ENCODE measurements at regions not wholly inside any gene's neighbourhood (a gene's known extent, or its start where the extent isn't known, plus 50 kb on each side); places are given as distances from the start of the nearest gene placed in this dataset.
"Not testable (repeated sequence)": the region's sequence is repeated elsewhere in the genome, so short reads cannot be mapped to it uniquely, and the experiment has no call there.

DNA sequence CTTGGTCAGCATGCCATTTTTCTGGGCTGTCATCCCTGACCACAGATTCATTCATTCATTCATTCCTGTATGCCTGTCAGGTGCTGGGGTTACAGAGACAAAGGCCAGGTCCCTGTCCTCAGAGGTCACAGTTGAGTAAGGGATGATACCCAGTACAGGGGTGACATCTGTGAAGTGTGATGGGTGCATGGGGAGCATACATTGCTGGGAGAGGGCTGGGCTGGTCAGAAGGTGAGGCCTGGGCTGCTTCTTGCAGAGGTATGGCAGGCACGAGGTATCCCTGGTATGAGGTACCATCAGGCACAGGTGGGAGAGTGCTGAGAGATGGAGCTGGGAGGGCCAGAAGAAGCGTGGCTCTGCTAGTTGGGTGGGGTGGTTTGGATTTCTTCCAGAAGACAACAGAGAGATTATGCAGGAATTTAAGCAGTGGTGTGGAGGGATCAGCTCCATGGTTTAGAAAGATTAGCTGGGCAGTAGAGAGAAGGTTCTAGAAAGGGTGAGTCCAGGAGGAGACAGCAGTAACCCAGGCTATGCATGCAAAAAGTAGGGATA is 181.9 kb upstream of the HAAO start:
- no peak for DNase-seq (ENCODE audit: low read depth)

DNA sequence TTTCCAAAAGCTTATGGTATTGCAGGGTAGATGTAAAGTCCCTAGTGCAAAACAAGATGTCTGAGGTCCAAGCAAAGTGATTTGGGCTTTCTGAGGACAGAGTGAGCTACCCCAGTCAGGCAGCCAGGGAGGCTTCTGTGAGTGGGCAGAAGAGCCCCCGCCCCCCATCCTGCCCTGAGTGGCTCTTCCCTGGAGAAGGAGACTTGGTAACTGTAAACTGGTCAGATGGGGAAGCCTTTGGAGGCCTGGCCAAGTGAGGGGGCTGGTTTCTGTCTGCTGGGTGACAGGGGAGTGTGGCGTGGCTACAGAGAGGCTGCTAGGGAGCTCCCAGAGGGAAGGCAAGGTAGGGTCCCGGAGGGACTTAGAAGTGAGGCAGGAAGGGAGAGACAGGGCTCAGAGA is 181.3 kb upstream of the HAAO start:
- no peak for DNase-seq (ENCODE audit: low read depth)

DNA sequence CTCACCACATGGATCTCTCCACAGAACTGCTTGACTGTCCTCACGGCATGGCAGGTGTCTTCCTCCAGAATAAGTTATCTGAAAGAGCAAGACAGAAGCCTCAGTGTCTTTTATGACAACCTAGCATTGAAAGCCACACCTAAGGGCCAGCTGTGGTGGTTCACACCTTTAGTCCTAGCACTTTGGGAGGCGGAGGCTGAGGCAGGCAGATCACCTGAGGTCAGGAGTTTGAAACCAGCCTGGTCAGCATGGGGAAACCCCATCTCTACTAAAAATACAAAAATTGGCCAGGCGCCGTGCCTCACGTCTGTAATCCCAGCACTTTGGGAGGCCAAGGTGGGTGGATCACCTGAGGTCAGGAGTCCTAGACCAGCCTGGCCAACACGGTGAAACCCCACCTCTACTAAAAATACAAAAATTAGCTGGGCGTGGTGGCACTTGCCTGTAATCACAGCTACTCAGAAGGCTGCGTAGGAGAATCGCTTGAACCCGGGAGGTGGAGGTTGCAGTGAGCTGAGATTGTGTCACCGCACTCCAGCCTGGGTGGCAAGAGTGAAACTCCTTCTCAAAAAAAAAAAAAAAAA is 180.6 kb upstream of the HAAO start:
- not testable (repeated sequence) for DNase-seq (ENCODE audit: low read depth)

DNA sequence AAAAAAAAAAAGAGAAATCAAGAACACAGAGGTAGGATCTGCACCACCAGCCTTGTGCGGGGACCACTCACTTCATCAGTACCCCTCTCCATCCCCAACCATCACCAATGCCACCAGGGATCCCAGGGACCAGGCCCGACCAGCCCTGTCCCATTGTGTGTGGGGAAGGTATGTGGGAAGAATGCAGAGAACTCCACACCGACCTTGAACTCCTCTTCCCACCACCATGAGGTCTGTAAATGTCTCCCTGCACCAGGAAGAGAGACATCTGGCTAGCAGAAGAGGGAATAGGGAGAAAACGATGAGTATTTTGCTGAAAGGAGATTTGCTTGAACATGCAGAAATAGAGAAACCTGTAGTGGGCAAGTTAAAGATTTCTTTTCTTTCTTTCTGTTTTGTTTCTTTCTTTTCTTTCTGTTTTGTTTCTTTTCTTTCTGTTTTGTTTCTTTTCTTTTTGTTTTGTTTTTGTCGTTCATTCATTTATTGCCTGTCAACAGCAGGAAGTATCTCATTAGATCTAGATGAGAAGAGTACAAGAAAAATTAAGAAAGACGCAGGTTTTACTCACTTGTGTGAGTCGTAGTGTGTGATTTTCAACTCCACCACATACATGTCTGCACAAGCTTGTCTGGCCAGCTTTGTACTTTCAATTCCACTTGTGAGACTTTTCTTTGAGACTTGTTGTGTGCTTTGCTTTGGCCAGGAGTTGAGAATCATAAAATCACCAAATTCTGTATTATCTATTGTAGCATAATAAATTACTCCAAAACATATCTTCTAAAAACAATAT is 179.8 kb upstream of the HAAO start:
- peak; percentile 33 for DNase-seq (ENCODE audit: low read depth)

DNA sequence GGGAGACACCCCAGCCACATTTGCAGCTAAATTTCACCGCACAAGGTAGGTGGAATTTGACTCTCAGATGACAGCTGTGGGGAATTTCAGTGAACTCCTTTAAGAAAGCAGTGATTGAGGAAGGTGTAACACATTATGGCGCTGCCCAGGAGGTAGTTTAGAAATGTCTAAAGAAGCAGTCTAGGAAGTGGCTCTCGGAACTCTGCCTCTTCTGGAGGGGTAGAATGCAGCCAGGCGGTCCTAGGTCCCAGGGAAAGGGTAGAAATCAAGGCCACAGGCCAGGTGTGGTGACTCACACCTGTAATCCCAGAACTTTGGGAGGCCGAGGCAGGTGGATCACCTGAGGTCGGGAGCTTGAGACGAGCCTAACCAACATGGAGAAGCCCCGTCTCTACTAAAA is 179.0 kb upstream of the HAAO start:
- DNase-seq (ENCODE audit: low read depth) = no peak

DNA sequence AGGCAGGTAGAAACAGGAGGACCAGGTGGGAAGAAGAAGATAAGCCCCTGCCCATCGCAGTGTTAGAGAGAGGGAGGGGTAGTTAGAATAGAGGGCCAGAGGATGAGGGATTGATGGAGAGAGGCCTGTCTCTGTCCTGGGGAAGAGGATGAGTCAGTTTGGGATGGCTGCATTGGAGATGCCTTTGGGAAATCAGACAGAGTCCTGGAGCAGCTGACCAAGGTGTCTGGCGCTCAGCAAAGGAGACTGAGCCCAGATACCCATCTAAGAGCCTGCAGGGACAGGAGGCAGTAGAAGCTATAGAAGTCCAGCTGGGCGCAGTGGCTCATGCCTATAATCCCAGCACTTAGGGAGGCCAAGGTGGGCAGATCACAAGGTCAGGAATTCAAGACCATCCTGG is 177.8 kb upstream of the HAAO start:
- DNase-seq (ENCODE audit: low read depth) = no peak

DNA sequence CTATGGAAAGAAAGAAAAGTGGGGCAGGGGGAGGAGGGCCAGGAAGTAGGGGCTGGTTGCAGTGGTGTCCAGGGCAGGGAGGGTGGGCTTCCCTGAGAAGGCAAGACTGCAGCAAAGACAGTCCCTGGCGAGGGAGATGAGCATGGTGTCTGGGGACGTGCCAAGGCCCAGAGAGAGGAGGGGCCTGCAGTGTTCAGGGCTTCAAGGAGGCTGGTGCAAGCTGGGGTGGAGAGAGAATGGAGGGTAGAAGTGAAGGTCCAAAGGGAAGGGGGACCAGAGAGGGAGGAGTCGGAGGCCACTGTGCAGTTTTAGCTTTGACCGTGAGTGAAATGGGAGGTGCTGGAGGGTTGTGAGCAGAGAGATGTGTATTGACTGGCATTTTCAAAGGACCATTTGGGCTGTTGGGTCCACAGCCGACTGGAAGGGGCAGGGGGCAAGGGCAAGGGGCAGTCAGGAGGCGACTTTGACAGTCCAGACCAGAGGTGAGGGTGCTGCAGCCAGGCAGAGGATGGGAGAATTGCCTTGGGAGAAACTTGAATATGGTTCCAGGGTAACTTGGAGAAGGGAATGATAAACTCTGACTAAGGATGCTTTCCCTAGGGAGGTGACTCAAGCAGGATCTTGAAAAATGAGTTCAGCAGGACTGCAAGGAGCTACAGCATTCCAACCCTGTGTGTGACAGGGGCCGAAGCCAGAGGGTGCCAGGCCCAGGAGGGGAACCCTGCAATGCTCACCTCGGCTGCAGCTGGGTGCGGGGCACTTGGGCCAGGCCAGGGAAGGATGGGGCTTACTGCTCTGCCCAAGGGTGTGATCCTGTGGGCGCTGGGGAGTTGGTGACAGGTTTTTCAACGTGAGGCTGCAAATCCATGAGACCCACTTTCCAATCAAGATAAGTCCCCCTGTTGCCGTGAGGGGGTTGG is 177.1 kb upstream of the HAAO start:
- DNase-seq (ENCODE audit: low read depth) = peak; percentile 66

DNA sequence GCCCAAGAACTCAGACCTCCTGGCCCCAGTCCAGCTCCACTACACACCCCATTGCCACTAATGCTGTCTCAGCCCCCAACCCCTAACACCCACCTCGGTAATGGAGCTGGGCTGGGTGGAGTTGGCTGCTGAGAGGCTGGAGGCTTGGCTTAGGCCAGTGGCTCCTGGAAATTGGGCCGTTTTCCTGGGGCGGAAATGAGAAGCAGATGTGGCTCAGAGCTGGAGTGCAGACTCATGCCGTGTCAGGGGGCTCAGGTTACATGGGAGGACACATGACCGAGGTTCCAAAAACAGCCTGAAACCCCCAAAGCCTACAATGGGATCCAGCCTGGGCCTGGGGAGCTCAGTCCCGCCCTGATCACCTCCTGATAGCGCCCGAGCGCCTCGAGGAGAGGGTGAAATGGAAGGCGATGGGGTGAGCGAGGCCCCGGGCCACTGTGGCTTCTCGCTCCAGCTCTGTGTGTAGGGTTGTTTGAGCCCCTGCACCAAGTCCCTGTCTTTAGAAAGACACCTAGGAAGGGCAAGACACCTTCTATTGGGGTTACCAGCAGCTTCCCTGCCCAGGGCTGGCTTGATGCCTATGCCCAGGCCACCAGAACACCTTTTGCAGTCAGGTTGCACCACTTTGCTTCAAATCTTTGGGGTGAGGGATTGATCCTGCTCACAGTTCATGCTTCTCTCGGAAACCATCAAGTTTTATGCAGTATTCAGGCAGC is 175.7 kb upstream of the HAAO start:
- no peak for DNase-seq (ENCODE audit: low read depth)

DNA sequence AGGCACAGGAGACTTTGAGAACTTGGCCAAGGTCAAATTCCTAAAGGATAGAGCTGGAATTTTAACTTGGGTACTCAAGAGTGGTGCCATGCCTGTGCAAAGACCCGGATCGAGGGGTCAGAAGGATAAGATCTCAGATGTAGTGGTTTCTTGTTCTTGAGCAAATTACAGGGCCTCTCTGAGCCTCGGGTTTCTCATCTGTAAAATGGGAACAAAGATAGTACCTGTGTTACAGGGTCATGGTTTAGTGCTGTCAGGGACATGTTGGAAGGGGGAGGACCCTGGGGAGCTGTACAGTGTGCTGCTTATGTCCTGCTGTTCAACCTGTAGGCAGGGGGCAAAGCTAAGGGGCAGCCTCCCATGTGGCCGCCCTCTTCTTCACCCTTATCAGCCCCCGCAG is 173.5 kb upstream of the HAAO start:
- DNase-seq (ENCODE audit: low read depth) = no peak

DNA sequence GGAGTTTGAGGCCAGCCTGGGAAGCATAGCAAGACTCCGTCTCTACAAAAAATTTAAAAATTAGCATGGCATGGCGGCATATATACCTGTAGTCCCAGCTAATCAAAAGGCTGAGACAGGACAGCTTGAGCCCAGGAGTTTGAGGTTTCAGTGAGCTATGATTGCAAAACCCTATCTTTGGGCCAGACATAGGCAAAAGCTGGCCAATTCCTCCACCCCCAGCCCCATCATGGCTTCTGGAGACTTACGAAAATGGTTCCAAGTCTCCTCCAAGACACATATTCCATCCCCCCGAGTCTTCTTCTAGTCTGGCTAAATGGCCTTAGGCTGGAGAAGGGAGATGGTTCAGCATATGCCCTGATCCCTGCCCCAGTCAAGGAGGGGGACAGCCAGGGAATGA is 172.8 kb upstream of the HAAO start:
- DNase-seq (ENCODE audit: low read depth) = no peak

DNA sequence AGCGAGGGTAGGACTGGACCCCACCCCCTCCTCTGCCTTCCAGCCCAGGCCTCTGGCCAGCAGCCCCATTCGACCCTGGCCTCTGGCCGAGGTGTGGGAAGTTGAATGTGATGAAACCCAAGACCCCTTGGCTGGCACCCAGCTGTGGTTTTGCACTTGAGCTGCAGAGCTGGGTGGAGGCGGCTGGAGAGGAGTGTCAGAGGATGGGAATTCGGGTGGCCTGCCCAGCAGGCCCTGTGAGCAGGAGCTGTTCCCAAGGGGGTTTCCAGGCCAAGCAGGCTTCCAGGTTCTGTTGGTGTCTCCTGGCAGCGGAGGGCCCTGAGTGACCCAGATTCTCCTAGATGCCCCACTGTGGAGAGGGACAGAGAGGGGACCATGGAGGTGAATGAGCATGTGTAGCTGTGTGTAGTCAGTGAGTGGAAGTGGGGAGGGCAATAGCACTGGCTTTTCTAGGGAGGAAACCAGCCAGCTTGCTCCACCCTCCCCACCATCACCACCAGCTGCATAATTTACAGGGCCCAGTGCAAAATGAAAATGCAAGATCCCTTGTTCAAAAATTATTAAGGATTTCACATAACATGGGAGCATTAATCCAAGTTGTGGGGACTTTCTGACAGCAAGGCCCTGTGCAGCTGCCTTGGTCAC is 172.2 kb upstream of the HAAO start:
- DNase-seq (ENCODE audit: low read depth) = peak; percentile 95

DNA sequence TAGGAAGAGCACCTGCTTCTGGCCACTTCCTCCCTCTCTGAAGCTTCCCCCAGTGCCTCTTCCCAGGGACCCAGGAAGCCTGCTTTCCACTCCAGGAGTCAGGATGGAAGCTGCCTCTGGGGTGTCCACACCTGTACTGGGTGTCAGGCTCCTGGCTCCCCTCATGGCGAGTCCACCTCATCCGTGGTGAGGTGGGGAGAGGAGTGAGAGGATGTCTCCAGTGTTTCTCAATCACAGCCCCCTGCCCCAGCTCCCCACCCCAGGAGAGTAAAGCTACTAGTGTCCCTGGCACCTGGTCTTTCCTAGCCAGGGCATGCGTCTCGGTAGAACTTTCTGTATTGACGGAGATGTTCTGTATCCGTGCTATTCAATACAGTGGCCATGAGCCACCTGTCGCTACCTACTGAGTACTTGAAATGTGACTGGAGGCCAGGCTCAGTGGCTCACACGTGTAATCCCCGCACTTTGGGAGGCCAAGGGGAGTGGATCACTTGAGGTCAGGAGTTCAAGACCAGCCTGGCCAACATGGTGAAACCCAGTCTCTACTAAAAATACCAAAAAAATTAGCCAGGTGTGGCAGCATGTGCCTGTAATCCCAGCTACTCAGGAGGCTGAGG is 171.2 kb upstream of the HAAO start:
- DNase-seq (ENCODE audit: low read depth) = no peak

DNA sequence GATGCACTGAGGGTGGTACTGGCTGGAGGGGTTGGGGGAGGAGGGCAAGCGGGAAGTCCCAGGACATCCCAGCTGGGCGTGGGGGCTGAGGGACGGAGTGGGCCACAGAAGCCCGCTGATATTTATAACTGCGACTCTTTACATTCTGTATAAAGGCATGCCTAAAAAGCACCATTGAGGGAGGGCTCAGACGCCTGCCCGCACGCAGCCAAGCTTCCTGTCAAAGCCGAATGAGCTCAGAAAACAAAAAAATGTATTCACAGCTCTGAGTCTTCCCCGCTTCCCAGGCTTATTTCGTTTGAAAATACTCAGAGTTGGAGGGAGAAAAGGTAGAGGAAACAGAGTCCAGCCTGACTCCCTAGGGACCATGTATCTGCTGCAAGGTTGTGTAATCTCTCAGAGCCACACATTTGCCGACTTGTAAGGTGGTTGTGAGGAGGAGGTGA is 170.1 kb upstream of the HAAO start:
- DNase-seq (ENCODE audit: low read depth) = no peak

DNA sequence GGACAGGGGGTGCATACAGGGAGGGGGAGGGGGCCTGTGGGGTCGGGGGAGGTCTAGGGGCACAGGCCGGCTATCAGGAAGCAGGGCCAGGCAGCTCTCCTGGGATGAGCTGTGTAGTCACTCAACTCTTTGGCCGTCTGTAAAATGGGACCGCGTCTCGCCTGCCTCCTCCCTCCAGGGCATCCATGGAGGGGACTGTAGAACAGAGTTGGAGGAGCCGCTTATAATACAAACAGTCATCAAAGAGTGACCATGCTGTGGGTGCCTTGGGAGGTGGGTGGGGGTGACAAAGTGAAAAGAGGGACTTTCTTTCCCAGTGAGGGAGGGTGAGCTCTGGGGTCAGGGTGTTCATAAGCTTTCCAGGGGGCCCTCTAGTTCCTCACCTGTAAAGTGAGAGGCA is 169.6 kb upstream of the HAAO start:
- no peak for DNase-seq (ENCODE audit: low read depth)

DNA sequence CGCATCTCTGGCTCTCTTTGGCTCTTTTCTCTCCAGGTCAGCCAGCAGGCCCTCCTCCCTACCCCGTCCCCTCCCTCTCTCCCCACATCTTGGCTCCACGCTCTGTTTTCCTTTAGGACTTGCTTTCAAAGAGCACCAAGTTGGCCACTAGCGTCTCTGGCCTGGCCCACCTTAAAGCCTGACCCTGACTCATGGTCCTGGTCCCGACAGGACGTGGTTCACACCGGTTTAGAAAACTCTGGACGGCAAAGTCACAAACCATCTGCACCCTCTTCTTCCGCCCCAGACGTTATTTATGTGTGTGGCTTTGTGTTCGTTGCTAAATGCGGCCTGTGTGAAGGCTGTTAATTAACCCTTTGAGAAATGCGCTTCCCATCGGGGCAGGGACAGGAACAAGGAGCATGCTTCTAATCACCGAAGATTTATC is 169.0 kb upstream of the HAAO start:
- no peak for DNase-seq (ENCODE audit: low read depth)

DNA sequence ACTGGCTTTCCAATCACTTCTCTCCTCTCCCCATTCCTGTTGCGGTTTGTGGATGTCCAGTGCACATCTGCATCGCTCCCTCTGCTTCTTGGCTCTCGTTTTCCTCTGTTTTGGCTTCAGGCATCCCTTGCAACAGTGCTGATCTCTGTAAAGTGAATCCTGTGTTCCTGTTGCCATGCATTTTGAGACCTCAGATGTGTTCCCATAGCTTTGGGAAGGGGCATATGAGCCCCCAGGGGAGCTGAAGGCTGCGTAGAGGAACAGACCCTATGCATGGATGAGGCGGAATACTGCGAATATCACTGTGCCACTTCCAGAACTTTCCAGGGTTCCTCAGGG is 168.4 kb upstream of the HAAO start:
- DNase-seq (ENCODE audit: low read depth) = no peak

DNA sequence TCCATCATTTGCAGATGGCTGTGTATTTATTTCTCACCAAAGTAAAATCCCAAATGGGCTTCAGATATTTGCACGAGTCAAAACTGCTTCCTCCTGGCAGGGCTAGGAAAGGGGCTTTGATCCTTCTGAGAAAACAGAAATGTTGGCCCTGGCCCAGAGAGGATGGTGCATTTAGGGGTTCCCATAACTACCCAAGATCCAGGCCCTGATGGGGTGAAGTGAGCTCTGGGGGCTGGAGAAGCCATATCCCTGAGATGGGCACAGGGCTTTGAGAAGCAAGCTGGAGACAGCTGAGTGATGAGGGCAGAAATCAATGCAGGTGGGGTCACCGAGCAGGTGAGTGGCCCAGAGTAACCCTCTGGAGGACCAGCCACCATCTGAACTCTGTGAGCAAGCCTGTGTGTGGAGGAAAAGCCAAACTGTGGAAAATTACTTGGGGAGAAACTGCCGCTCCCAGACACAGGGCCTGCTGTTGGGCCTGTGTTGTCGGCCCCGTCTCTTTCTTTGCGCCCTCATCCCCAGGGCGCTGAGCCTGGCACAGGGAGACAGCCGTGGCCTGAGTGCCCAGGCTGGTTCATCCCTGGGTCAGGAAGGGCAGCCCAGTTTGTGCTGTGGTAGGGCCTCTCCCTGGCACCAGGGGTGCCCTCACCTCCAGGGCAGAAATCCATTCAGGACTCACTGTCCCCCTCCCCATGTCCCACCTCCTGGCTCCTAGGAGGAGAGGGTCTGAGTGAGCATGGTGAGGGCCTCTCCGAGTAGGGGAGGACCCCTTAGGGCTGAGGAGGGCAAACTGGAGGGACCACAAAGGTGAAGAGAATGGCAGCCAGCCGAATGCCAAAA is 167.8 kb upstream of the HAAO start:
- no peak for DNase-seq (ENCODE audit: low read depth)

DNA sequence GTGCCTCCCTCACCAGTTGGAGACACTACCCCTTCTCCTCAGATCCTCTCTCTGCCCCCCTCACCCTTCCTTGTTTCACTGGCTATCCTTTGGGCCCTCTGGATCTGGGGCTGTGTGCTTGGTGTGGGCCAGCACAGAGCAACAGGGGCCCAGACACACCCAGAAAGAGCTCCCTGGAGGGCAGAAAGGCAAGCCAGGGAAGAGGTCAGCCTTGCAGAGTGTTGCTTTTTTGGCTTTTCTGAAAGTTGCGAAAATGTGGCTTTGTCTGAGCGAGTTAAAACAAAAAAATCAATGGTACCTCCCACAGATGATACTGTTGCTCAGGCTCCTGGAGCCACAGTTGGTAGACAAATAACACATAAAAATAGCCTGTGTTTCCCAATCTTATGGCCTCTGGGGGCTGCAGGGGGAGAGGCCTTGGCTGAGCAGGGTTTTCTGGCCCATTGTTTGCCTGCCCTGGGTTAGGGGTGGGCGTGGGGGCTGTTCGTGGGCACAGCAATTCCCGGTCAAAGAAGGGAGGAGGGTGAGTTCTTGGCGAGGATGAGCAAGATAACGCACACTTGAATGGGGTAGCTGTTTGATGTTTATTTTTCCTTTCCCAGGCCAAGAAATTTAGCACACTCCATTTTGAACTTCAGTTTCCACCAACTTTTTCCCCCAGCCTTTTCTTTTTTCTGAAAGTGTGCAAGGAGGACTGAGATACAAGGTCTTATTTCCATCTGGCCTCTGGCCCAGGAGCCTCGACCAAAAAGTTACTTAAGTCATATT is 167.0 kb upstream of the HAAO start:
- DNase-seq (ENCODE audit: low read depth) = peak; percentile 84

DNA sequence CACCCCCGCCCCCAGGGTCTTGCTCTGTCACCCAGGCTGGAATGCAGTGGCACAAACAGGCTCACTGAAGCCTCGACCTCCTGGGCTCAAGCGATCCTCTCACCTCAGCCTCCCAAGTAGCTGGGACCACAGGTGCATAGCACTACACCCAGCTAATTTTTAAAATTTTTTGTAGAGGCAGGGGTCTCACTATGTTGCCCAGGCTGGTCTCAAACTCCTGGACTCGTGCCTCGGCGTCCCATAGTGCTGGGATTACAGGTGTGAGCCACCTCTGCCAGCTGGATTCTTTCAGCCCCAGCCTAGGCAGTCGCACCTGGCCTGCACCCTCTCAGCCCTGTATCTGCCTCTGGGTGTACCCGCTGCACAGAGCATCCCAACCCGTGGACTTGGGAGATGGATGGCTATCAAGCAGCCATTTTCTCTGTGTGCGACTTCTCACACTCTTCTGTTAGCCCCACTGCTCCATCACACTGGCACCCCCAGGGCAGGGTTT is 166.4 kb upstream of the HAAO start:
- DNase-seq (ENCODE audit: low read depth) = no peak
